H1 (cell line): ENCODE measurements at regions not wholly inside any gene's neighbourhood (a gene's known extent, or its start where the extent isn't known, plus 50 kb on each side); places are given as distances from the start of the nearest gene placed in this dataset.

ENCODE experiments used
- CTBP2 ChIP-seq: IDR thresholded peaks from 2 replicates; pipeline ENCODE4 v1.7.0; 2011; ENCODE audit warnings: borderline replicate concordance, mild to moderate bottlenecking, moderate library complexity, mixed read lengths, low read length; ENCODE audit not compliant: insufficient read depth, insufficient read length
- GTF2F1 ChIP-seq: IDR thresholded peaks from 2 replicates; pipeline ENCODE4 v1.6.1; 2012; ENCODE audit warnings: low read depth, low read length, improper control_type of control experiment, borderline replicate concordance
- RAD21 ChIP-seq, 2 experiments: IDR thresholded peaks in 1 of 2; conservative IDR thresholded peaks in 1 of 2; 2 replicates each; pipeline ENCODE4 v1.6.1; 2011; ENCODE audit warnings: low read depth in 2 of 2, low read length in 2 of 2, improper control_type of control experiment in 1 of 2, inconsistent platforms in 1 of 2, mild to moderate bottlenecking in 1 of 2, moderate library complexity in 1 of 2
- ZNF274 ChIP-seq: IDR thresholded peaks from 2 replicates; pipeline ENCODE4 v1.7.0; 2012; ENCODE audit warnings: low read length, borderline replicate concordance; ENCODE audit errors: extremely low read depth

- no peak for TF ChIP-seq CTBP2
- no peak for TF ChIP-seq RAD21 (IDR thresholded peaks at IDR 0.05 in 1 of 2, conservative IDR thresholded peaks at IDR 0.05 in 1 of 2; ENCODE audit: low read depth in 2 of 2, low read length in 2 of 2)
- TF ChIP-seq GTF2F1 = no peak
- TF ChIP-seq ZNF274 = no peak
Observed at GRCh38 chr7:36019538-36019937, 133.5 kb upstream of the EEPD1 start (continued).
